ENCODE measurements at regions not wholly inside any gene's neighbourhood (a gene's known extent, or its start where the extent isn't known, plus 50 kb on each side); places are given as distances from the start of the nearest gene placed in this dataset.

DNA sequence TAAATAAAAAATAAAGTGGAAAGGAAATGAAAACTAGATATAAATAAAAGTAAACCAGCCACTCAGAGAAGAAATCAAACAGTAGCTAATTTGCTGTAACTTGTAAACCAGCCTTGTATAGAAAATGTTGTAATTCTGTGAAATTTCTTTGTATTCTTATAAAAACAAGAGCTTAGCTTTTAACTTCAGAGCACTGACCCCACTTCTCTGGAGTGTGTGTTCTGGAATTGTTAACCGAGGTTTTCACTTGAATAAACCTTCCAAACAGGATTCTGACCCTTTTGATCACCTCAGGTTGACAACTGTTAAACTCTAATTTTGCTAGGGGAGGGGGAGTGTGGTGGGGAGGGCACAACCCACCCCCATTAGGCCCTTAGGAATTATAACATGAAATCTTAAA, 151.9 kb upstream of the TRIM24 start:
- Histone ChIP-seq H3K27ac (ENCODE audit: low read depth in 1 of 2, low read length in 2 of 2) (no peak overlapping the region), H3K27me3 (ENCODE audit: control insufficient read depth in 2 of 2, insufficient read depth in 2 of 2, low read length in 2 of 2) (no peaks in the 10 kb centered on the region), H3K9ac (ENCODE audit: insufficient read depth, low read length, poor library complexity, severe bottlenecking) (no peak overlapping the region), H3K79me2 (ENCODE audit: insufficient read depth, low read length) (no peaks in the 10 kb centered on the region), H2AFZ (ENCODE audit: insufficient read depth, low read depth, low read length, poor library complexity, severe bottlenecking) (no peak overlapping the region), H3K4me2 (replicated peaks; ENCODE audit: extremely low read depth, low read length, poor library complexity, severe bottlenecking) (no peak overlapping the region), H3K4me1 (ENCODE audit: control insufficient read depth in 1 of 2, insufficient read depth in 2 of 2, low read length in 2 of 2) (no peaks in the 10 kb centered on the region), H3K36me3 (replicated peaks in 1 of 2; ENCODE audit: control insufficient read depth in 1 of 2, insufficient read depth in 2 of 2, low read length in 2 of 2) (no peaks in the 10 kb centered on the region), H3K9me3 (replicated peaks in 1 of 2; ENCODE audit: control insufficient read depth in 1 of 2, insufficient read depth in 1 of 2, low read length in 2 of 2) (peaks cover 8 to 15% of the 10 kb centered on the region in 2 donors), H4K20me1 (ENCODE audit: insufficient read depth, low read length) (no peaks in the 10 kb centered on the region), H3K4me3 (replicated peaks in 1 of 3; ENCODE audit: low read depth in 2 of 3, low read length in 3 of 3) (no peak overlapping the region)
- Mint-ChIP-seq H3K4me1 (peaks cover under 1% of the 10 kb centered on the region), H3K27me3 (ENCODE audit: low read depth in 3 of 3) (peaks cover 0 to 5% (median 0%) of the 10 kb centered on the region in 3 donors), H3K9me3 (peaks cover 6 to 17% (median 14%) of the 10 kb centered on the region in 7 donors), H3K4me3 (no peak overlapping the region), H3K36me3 (no peaks in the 10 kb centered on the region), H3K27ac (no peak overlapping the region)
- WGBS (ENCODE audit: insufficient coverage): no CpG with 5 or more reads among the region's 1 CpG
- intact Hi-C loops (cut with micrococcal nuclease): no loop called here
- DNase-seq: no peak
- TF ChIP-seq CTCF (IDR thresholded peaks at IDR 0.05): no peak

DNA sequence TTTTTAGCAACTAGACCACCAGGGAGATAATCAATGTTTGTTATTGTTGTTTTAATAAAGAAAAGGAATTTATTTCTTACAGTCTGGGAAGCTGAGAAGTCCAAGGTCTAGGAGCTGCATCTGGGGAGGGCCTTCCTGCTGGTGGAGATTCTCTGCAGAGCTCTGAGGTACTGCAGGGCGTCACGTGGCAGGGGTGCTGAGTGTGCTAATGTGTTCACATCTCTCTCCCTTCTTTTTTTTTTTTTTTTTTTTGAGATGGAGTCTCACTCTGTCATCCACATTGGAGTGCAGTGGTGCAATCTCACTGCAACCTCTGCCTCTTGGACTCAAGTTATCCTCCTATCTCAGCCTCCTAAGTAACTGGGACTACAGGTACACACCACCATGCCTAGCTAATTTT, 150.9 kb upstream of the TRIM24 start:
- no peak overlapping the region for H3K9ac ChIP-seq (ENCODE audit: insufficient read depth, low read length, poor library complexity, severe bottlenecking)
- H3K27me3 ChIP-seq (ENCODE audit: control insufficient read depth in 2 of 2, insufficient read depth in 2 of 2, low read length in 2 of 2): no peaks in the 10 kb centered on the region
- H3K36me3 Mint-ChIP-seq: no peaks in the 10 kb centered on the region
- intact Hi-C loops (cut with micrococcal nuclease): no loop called here
- H3K27me3 Mint-ChIP-seq (ENCODE audit: low read depth in 3 of 3): peaks cover 0 to 5% (median 0%) of the 10 kb centered on the region in 3 donors
- peaks cover 3% of the 10 kb centered on the region for H3K4me1 Mint-ChIP-seq
- no peaks in the 10 kb centered on the region for H3K4me1 ChIP-seq (ENCODE audit: control insufficient read depth in 1 of 2, insufficient read depth in 2 of 2, low read length in 2 of 2)
- no peak overlapping the region for H2AFZ ChIP-seq (ENCODE audit: insufficient read depth, low read depth, low read length, poor library complexity, severe bottlenecking)
- no peaks in the 10 kb centered on the region for H3K36me3 ChIP-seq (replicated peaks in 1 of 2; ENCODE audit: control insufficient read depth in 1 of 2, insufficient read depth in 2 of 2, low read length in 2 of 2)
- H3K79me2 ChIP-seq (ENCODE audit: insufficient read depth, low read length): no peaks in the 10 kb centered on the region
- no CpG with 5 or more reads among the region's 2 CpGs for WGBS (ENCODE audit: insufficient coverage)
- TF ChIP-seq CTCF (IDR thresholded peaks at IDR 0.05): no peak
- DNase-seq: no peak
- no peak overlapping the region for H3K27ac Mint-ChIP-seq
- H4K20me1 ChIP-seq (ENCODE audit: insufficient read depth, low read length): no peaks in the 10 kb centered on the region
- H3K9me3 Mint-ChIP-seq: peaks cover 8 to 19% (median 12%) of the 10 kb centered on the region in 7 donors
- H3K27ac ChIP-seq (ENCODE audit: low read depth in 1 of 2, low read length in 2 of 2): no peak overlapping the region
- H3K4me3 ChIP-seq (replicated peaks in 1 of 3; ENCODE audit: low read depth in 2 of 3, low read length in 3 of 3): no peak overlapping the region
- no peak overlapping the region for H3K4me2 ChIP-seq (replicated peaks; ENCODE audit: extremely low read depth, low read length, poor library complexity, severe bottlenecking)
- no peak overlapping the region for H3K4me3 Mint-ChIP-seq
- peaks cover 3 to 10% of the 10 kb centered on the region in 2 donors for H3K9me3 ChIP-seq (replicated peaks in 1 of 2; ENCODE audit: control insufficient read depth in 1 of 2, insufficient read depth in 1 of 2, low read length in 2 of 2)

All from CD14-positive monocyte (primary cell).